ENCODE measurements at regions not wholly inside any gene's neighbourhood (a gene's known extent, or its start where the extent isn't known, plus 50 kb on each side); places are given as distances from the start of the nearest gene placed in this dataset.
"Not testable (repeated sequence)": the region's sequence is repeated elsewhere in the genome, so short reads cannot be mapped to it uniquely, and the experiment has no call there.

- Mint-ChIP-seq H3K4me1 (no peaks in the 10 kb centered on the region), H3K9me3 (no peaks in the 10 kb centered on the region), H3K27me3 (peaks cover 2% of the 10 kb centered on the region), H3K36me3 (ENCODE audit: low read depth) (no peaks in the 10 kb centered on the region), H3K27ac (no peak overlapping the region), H3K4me3 (no peak overlapping the region)
- no peak for ATAC-seq (ENCODE audit: low read depth)
- TF ChIP-seq, protein P1, sequence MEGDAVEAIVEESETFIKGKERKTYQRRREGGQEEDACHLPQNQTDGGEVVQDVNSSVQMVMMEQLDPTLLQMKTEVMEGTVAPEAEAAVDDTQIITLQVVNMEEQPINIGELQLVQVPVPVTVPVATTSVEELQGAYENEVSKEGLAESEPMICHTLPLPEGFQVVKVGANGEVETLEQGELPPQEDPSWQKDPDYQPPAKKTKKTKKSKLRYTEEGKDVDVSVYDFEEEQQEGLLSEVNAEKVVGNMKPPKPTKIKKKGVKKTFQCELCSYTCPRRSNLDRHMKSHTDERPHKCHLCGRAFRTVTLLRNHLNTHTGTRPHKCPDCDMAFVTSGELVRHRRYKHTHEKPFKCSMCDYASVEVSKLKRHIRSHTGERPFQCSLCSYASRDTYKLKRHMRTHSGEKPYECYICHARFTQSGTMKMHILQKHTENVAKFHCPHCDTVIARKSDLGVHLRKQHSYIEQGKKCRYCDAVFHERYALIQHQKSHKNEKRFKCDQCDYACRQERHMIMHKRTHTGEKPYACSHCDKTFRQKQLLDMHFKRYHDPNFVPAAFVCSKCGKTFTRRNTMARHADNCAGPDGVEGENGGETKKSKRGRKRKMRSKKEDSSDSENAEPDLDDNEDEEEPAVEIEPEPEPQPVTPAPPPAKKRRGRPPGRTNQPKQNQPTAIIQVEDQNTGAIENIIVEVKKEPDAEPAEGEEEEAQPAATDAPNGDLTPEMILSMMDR (IDR thresholded peaks at IDR 0.05) = no peak
- DNase-seq = no peak
- intact Hi-C loops (cut with micrococcal nuclease) = no loop called here
- POLR2A ChIA-PET = no interaction called here
- CTCF ChIA-PET = no interaction called here
Observed at GRCh38 chr11:129643031-129643721, 172.5 kb upstream of the TMEM45B start.

- no peaks in the 10 kb centered on the region for H3K4me1 Mint-ChIP-seq
- ATAC-seq (ENCODE audit: low read depth) (no peak), DNase-seq (no peak)
- TF ChIP-seq, protein P1 (IDR thresholded peaks at IDR 0.05) = no peak
- peaks cover 2% of the 10 kb centered on the region for H3K27me3 Mint-ChIP-seq
- H3K36me3 Mint-ChIP-seq (ENCODE audit: low read depth) = no peaks in the 10 kb centered on the region
- no peak overlapping the region for H3K4me3 Mint-ChIP-seq
- H3K27ac Mint-ChIP-seq = no peak overlapping the region
- intact Hi-C loops (cut with micrococcal nuclease) = no loop called here
- no peaks in the 10 kb centered on the region for H3K9me3 Mint-ChIP-seq
- ChIA-PET POLR2A (no interaction called here), CTCF (no interaction called here)
Observed at GRCh38 chr11:129644326-129644725, 171.3 kb upstream of the TMEM45B start.

GRCh38 chr11:129645943-129646342 is 169.7 kb upstream of the TMEM45B start:
- ChIA-PET CTCF (no interaction called here), POLR2A (no interaction called here)
- no peaks in the 10 kb centered on the region for H3K4me1 Mint-ChIP-seq
- H3K36me3 Mint-ChIP-seq (ENCODE audit: low read depth) = no peaks in the 10 kb centered on the region
- TF ChIP-seq, protein P1 (IDR thresholded peaks at IDR 0.05) = no peak
- no peaks in the 10 kb centered on the region for H3K9me3 Mint-ChIP-seq
- H3K4me3 Mint-ChIP-seq = no peak overlapping the region
- H3K27ac Mint-ChIP-seq = no peak overlapping the region
- ATAC-seq (ENCODE audit: low read depth) (no peak), DNase-seq (no peak)
- intact Hi-C loops (cut with micrococcal nuclease) = no loop called here
- peaks cover 2% of the 10 kb centered on the region for H3K27me3 Mint-ChIP-seq

DNA sequence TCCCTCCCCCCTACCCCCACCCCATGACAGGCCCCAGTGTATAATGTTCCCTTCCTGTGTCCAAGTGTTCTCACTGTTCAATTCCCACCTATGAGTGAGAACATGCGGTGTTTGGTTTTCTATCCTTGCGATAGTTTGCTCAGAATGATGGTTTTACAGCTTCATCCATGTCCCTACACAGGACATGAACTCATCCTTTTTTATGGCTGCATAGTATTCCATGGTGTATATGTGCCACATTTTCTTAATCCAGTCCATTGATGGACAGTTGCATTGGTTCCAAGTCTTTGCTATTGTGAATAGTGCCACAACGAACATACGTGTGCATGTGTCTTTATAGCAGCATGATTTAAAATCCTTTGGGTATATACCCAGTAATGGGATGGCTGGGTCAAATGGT is 165.6 kb upstream of the TMEM45B start:
- H3K4me1 Mint-ChIP-seq, H3K4me3 Mint-ChIP-seq, POLR2A ChIA-PET: not testable (repeated sequence)

GRCh38 chr11:129652835-129653234 is 162.8 kb upstream of the TMEM45B start:
- H3K27me3 Mint-ChIP-seq = peaks cover 2% of the 10 kb centered on the region
- ATAC-seq (ENCODE audit: low read depth) = no peak
- H3K4me1 Mint-ChIP-seq = no peaks in the 10 kb centered on the region

More for the DNA sequence above, 165.6 kb upstream of the TMEM45B start:
- DNase-seq; CTCF ChIA-PET; ATAC-seq (ENCODE audit: low read depth); H3K27me3 Mint-ChIP-seq; H3K36me3 Mint-ChIP-seq (ENCODE audit: low read depth); intact Hi-C loops (cut with micrococcal nuclease); H3K27ac Mint-ChIP-seq: not testable (repeated sequence)
- peaks cover 14% of the 10 kb centered on the region for H3K9me3 Mint-ChIP-seq

More at GRCh38 chr11:129652835-129653234, 162.8 kb upstream of the TMEM45B start:
- ChIA-PET CTCF (no interaction called here), POLR2A (no interaction called here)
- DNase-seq = no peak
- H3K9me3 Mint-ChIP-seq = peaks cover 27% of the 10 kb centered on the region
- H3K27ac Mint-ChIP-seq = no peak overlapping the region
- intact Hi-C loops (cut with micrococcal nuclease) = no loop called here
- no peak overlapping the region for H3K4me3 Mint-ChIP-seq
- TF ChIP-seq, protein P1 (IDR thresholded peaks at IDR 0.05) = no peak
- H3K36me3 Mint-ChIP-seq (ENCODE audit: low read depth) = no peaks in the 10 kb centered on the region

All from activated B cell treated with CpG ODN at 0.5 μM for 24 hours (primary cell).